ENCODE measurements at regions not wholly inside any gene's neighbourhood (a gene's known extent, or its start where the extent isn't known, plus 50 kb on each side); places are given as distances from the start of the nearest gene placed in this dataset.
A peak's percentile ranks its signal among the peaks of the same experiment; 100 is the strongest.

DNA sequence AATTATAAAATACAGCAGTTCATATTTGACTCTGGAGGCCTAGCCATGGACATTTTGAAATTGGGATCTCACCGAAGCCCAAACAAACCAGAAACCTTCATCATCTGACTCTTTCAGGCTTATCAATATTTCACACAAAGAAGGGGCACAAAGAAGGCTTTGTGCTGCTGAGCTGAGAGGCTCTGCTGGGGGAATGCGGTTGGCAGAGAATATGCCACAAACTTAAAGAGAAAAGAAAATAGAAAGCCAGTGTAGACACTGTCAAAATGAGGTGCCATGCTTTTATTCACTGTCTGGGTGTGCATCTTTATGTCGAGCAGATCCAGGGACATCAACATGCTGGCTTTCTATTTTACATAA, 162.6 kb downstream of the QPCT start:
- TF ChIP-seq, protein P1, sequence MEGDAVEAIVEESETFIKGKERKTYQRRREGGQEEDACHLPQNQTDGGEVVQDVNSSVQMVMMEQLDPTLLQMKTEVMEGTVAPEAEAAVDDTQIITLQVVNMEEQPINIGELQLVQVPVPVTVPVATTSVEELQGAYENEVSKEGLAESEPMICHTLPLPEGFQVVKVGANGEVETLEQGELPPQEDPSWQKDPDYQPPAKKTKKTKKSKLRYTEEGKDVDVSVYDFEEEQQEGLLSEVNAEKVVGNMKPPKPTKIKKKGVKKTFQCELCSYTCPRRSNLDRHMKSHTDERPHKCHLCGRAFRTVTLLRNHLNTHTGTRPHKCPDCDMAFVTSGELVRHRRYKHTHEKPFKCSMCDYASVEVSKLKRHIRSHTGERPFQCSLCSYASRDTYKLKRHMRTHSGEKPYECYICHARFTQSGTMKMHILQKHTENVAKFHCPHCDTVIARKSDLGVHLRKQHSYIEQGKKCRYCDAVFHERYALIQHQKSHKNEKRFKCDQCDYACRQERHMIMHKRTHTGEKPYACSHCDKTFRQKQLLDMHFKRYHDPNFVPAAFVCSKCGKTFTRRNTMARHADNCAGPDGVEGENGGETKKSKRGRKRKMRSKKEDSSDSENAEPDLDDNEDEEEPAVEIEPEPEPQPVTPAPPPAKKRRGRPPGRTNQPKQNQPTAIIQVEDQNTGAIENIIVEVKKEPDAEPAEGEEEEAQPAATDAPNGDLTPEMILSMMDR (conservative IDR thresholded peaks at IDR 0.05; ENCODE audit: control insufficient read depth, insufficient read depth, low read depth, low read length): no peak
- no peak overlapping the region for H3K4me3 ChIP-seq (ENCODE audit: control insufficient read depth, low read depth, low read length)
- no peak for DNase-seq (ENCODE audit: low read depth)

DNA sequence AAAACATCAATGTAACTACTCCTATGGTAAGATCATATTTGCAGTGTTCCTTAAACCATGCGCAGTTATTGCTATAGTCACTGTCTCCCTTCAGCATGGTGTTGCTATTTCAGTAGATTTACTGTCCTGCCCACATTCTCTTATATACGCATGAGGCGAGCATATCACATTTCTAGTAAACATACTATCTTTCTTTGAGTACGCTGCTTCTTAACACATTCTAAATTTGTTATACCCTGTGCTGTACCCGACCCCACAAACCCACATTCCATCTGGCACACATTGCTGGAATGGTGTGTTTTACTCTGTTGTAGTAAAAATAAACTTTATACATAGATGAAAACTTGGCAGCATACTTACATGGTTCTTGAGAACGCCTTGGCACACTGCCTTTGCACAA, 163.3 kb downstream of the QPCT start:
- TF ChIP-seq, protein P1 (conservative IDR thresholded peaks at IDR 0.05; ENCODE audit: control insufficient read depth, insufficient read depth, low read depth, low read length): no peak
- H3K4me3 ChIP-seq (ENCODE audit: control insufficient read depth, low read depth, low read length): no peak overlapping the region
- no peak for DNase-seq (ENCODE audit: low read depth)

- no peak overlapping the region for H3K4me3 ChIP-seq (ENCODE audit: control insufficient read depth, low read depth, low read length)
- DNase-seq (ENCODE audit: low read depth): no peak
- TF ChIP-seq, protein P1 (conservative IDR thresholded peaks at IDR 0.05; ENCODE audit: control insufficient read depth, insufficient read depth, low read depth, low read length): no peak
Measured at GRCh38 chr2:37512971-37513370, 158.5 kb downstream of the CDC42EP3 start.

GRCh38 chr2:37523814-37524362, 147.6 kb downstream of the CDC42EP3 start:
- DNase-seq (ENCODE audit: low read depth): peak; percentile 84
- H3K4me3 ChIP-seq (ENCODE audit: control insufficient read depth, low read depth, low read length): no peak overlapping the region
- TF ChIP-seq, protein P1 (conservative IDR thresholded peaks at IDR 0.05; ENCODE audit: control insufficient read depth, insufficient read depth, low read depth, low read length): no peak

- TF ChIP-seq, protein P1 (conservative IDR thresholded peaks at IDR 0.05; ENCODE audit: control insufficient read depth, insufficient read depth, low read depth, low read length): no peak
- peak; percentile 44 for DNase-seq (ENCODE audit: low read depth)
- H3K4me3 ChIP-seq (ENCODE audit: control insufficient read depth, low read depth, low read length): no peak overlapping the region
Measured at GRCh38 chr2:37526323-37526722, 145.1 kb downstream of the CDC42EP3 start.

DNA sequence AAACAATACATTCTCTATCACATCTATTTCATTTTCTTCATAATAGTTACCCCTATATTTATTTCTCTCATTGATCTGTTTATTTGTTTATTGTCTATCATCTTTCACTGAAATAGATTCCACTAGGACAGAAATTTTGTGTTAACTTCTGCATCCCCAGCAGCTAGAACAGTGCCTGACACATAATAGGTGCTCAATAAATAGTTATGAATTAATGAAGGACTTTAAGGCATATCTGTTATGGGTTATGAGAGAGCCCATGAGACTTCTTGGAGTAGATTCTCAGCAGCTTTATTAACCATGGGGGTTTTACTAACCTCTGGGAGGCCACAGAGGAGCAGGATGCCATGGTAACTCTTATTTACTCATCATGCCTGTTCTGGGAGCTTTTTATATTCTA, 144.6 kb downstream of the CDC42EP3 start:
- TF ChIP-seq, protein P1 (conservative IDR thresholded peaks at IDR 0.05; ENCODE audit: control insufficient read depth, insufficient read depth, low read depth, low read length): no peak
- no peak for DNase-seq (ENCODE audit: low read depth)
- H3K4me3 ChIP-seq (ENCODE audit: control insufficient read depth, low read depth, low read length): no peak overlapping the region

GRCh38 chr2:37527361-37527760, 144.1 kb downstream of the CDC42EP3 start:
- TF ChIP-seq, protein P1 (conservative IDR thresholded peaks at IDR 0.05; ENCODE audit: control insufficient read depth, insufficient read depth, low read depth, low read length): no peak
- no peak overlapping the region for H3K4me3 ChIP-seq (ENCODE audit: control insufficient read depth, low read depth, low read length)
- DNase-seq (ENCODE audit: low read depth): no peak

Data from fibroblast of mammary gland (primary cell).